Embryonic facial prominence (tissue), 1 donor: ENCODE measurements at regions not wholly inside any gene's neighbourhood (a gene's known extent, or its start where the extent isn't known, plus 50 kb on each side); places are given as distances from the start of the nearest gene placed in this dataset.
"Not testable (repeated sequence)": the region's sequence is repeated elsewhere in the genome, so short reads cannot be mapped to it uniquely, and the experiment has no call there.

Experiments used
- DNase-seq: peaks from one replicate; pipeline ENCODE4 v3.0.0-alpha.2; 2016; ENCODE audit errors: extremely low spot score

- no peak for DNase-seq
These were observed 815.5 kb downstream of the FAT4 start for GRCh38 chr4:126130215-126130614.

DNA sequence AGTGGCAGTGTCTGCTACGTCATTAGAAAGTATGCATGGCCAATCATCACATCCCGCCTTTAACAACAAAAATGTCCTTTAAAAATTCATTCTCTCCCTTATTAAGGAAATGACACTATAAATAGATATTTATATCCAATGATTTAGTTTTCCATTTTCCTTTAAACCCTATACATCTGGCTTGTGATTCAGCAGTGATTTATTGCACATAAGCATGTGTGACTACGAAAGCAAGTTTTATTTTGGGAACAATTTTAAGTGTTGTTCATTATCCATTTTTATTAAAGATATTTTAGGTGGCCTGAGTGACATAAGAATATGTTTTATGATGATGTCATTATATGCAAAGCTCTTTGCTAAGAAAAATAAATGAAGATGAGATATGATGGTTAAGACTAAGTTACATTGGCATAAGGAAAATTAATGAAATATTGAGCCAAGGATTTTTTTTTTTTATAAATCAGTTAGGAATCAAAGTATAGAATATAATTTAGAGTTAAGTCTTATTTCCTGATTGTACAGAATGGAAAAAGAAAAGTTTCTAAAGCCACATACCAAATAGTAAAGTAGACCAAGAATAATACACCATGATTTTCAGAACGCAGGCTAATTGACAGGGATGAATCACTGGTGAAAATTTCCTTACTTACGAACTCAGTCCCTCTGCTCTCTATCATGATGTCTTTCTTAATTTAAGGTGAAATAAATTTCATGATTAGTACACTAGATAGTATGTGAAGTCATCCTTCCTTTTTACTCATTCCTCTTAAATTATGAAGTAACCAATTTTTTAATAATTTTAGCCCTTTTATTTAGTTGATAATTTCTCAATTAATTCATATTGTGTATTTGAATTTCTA lies 822.4 kb downstream of the FAT4 start:
- DNase-seq = no peak

DNA sequence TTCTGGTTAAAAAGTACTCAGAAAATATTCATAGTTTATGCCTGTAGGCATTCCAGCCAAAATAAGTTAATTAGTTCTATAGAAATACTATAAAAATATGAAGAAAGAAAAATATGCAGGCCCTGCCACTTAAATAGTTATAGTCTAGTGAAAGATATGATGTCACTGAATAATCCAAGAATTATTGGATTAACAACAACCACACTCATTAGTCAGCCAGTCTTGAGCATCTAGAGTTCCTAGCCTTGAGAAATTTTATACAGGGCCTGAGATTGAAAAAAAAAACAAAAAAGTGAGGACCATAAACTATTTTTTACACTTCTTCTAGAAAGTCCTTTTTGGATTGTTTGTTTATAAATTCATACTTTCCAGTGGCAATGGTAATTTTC lies 823.0 kb downstream of the FAT4 start:
- no peak for DNase-seq

- DNase-seq = no peak
These were observed 829.9 kb downstream of the FAT4 start for GRCh38 chr4:126144543-126145237.

- DNase-seq = no peak
These were observed 853.7 kb downstream of the FAT4 start for GRCh38 chr4:126168484-126168883.

DNA sequence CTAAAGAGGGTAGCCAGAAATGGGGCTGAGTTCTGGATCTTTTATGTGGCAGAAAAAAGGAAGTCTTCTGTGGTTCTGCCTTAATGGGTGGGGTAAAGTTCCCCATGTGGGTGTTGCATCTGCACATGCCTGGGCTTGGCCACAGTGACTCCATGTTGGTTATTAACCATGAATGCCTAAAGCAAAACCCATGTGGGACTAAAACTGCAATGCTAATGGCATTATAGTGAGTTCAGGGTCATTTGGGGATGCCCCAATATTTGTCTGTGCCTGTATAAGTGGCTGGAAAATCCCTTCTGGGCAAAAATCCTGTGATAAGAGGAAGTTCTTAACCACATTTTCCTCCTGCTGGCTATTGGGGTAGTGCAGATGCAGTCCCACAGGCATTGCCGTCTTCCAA lies 857.4 kb downstream of the FAT4 start:
- DNase-seq = no peak

DNA sequence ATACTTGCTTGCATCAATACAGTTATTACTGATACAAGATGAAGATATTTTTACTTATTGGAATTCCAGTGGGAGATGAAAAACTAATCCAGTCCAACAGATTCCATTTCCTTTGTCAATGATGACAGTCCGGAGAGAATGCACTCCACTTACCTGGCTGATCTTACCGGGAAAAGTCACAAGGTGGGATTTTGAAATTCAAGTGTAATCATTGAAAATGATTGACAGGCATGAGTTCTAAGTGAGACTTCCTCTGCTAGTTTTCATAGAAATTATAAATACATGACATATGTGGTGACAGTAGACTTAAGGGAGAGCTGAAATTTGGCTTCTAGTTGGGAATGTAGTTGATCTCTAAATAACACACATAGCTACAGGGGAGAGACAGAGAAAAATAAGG lies 859.9 kb downstream of the FAT4 start:
- no peak for DNase-seq

GRCh38 chr4:126180642-126181041 lies 865.9 kb downstream of the FAT4 start:
- DNase-seq = no peak

DNA sequence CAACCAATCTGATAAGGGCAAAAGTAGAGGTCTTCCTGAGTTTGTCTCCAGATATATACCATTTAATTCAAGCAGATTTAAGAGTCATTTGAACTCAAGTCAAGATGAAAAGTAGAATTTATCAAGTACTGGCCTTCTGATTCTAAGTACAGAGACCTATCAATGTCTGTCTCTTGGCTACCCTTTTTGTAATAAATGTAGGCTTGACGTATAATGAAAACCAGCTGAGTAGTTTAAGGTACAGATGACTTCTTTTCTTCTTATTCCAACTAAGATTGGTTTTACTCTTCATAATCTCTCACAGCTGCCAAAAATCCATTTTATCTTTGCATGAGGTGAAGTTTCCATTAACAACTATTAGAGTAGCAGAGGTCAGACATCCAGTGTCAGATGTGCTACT lies 867.6 kb downstream of the FAT4 start:
- no peak for DNase-seq

GRCh38 chr4:126182786-126183185 lies 868.0 kb downstream of the FAT4 start:
- no peak for DNase-seq

- DNase-seq = no peak
These were observed 868.5 kb downstream of the FAT4 start for GRCh38 chr4:126183206-126183605.

DNA sequence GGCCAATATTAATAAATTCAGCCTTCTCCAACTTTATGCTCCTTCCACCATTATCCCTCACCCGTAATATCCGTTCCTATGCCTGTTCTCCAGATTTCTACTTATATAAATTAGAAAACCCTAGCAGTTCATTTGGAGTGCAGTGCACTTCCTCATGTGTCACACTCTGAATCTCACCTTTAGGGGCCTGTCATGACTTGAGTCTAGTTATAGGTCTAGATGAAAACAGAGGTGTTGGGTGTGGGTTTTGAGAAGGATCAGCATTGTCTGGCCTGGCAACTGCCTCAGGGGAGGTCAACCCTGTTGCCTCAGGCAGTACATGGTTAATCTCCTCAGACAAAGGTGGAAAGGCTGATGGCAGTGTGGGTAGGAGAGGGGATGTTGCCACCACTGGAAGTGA lies 876.8 kb downstream of the FAT4 start:
- no peak for DNase-seq

- DNase-seq = no peak
These were observed 877.8 kb downstream of the FAT4 start for GRCh38 chr4:126192506-126192905.

- DNase-seq = not testable (repeated sequence)
These were observed 886.7 kb downstream of the FAT4 start for GRCh38 chr4:126201251-126202138.

- no peak for DNase-seq
These were observed 887.5 kb downstream of the FAT4 start for GRCh38 chr4:126202226-126202625.

- DNase-seq = no peak
These were observed 893.2 kb downstream of the FAT4 start for GRCh38 chr4:126207910-126208309.

DNA sequence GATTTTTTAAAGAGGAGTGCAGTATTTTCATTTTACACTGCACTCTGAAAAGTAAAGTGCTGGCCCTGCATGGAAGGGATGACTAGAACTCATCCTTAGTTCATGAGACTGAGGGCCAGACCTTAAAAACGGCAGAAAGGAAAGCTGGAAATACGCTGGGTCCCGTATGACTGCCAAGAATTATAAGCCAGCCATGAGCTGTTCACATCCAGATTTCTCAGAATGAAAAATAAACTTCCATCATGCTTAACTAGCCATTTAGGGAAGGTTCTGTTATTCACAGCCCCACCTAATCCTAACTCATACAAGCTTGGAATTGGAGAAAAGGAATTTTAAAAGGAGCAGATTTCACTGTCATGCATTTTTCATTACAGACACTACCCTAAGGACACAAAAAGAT lies 894.4 kb downstream of the FAT4 start:
- DNase-seq = no peak

DNA sequence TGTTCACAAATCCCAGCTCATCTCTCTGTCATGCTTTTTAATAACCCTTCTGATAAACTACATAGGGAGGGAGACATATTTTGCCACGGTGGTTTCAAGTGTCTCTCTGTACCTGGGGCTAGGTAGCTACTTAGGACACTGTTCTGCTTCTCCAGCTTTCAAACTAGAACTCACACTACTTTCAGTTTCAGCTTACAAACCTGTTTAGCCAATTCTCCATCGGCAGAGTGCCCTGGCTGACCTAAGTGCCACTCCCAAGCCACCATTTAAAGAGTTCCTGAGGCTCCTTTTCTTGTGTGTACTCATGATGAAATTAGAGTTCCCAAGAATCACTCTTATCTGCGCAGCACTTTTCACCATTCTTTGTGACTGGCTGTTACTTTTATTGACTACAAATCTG lies 899.2 kb downstream of the FAT4 start:
- no peak for DNase-seq

GRCh38 chr4:126215759-126216158 lies 901.0 kb downstream of the FAT4 start:
- DNase-seq = no peak

- DNase-seq = no peak
These were observed 901.9 kb downstream of the FAT4 start for GRCh38 chr4:126216611-126217010.

GRCh38 chr4:126221282-126221681 lies 906.5 kb downstream of the FAT4 start:
- no peak for DNase-seq

DNA sequence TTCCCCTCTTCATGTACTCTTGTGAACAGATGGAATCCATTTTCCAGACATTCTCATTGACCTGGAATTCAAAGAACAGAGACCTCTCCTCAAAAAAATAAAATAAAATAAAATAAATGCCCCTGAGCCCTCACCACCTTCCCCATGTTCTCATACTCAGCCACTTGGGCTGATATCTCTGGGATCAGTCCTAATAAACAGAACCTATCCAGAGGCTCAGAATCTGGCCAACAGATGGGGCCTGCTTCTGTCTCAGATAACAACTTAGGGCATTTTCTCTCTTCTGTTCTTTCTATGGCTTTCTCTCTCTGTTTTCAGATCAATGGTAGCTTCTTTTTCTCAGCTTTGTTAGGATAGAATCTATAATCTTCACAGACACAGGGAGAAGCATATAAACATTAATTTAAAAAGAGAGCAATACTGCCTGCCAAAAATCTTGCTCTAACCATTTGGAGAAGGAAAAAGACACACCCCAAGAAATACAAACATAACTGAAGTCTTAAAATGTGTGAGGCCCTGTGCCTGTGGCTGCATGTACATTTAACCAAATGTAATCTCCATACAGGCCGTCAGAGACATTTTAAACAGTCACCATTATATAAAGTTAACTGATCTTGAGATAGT lies 907.1 kb downstream of the FAT4 start:
- DNase-seq = no peak
